CD4-positive, alpha-beta memory T cell (primary cell): ENCODE measurements at regions not wholly inside any gene's neighbourhood (a gene's known extent, or its start where the extent isn't known, plus 50 kb on each side); places are given as distances from the start of the nearest gene placed in this dataset.

Experiments used
- CTCF ChIA-PET: fragments of 350-600 bp; sonication (Branson Sonifier 250); formaldehyde crosslinking; loops from one replicate; lab custom pipeline; 2021; ENCODE audit warnings: inconsistent platforms; ENCODE audit not compliant: partially characterized antibody; lab: Charles Lee
- POLR2A ChIA-PET: fragments of 350-600 bp; sonication (Branson Sonifier 250); formaldehyde crosslinking; loops from one replicate; lab custom pipeline; 2021; ENCODE audit not compliant: partially characterized antibody; lab: Charles Lee
- DNase-seq, 5 donors: peaks; one replicate each; pipeline versions ENCODE4 v3.0.0 to v3.0.0-alpha.2; 2020 to 2022; ENCODE audit warnings: mixed read lengths in 1 of 5
- H3K27ac ChIP-seq: one replicate; pipeline ENCODE4 v1.7.0; 2013; ENCODE audit warnings: low read depth, low read length
- H3K27me3 ChIP-seq: 2 replicates; pipeline ENCODE4 v1.7.0; 2013; ENCODE audit warnings: mild to moderate bottlenecking, low read length, moderate library complexity; ENCODE audit not compliant: insufficient read depth
- H3K36me3 ChIP-seq: 2 replicates; pipeline ENCODE4 v1.7.0; 2013; ENCODE audit warnings: mild to moderate bottlenecking, low read length, moderate library complexity; ENCODE audit not compliant: insufficient read depth
- H3K4me1 ChIP-seq: 2 replicates; pipeline ENCODE4 v1.7.0; 2013; ENCODE audit warnings: mild to moderate bottlenecking, low read length, moderate library complexity; ENCODE audit not compliant: insufficient read depth
- H3K4me3 ChIP-seq, 2 donors: one replicate each; pipeline ENCODE4 v1.7.0; 2013; ENCODE audit warnings: low read length in 2 of 2, mild to moderate bottlenecking in 1 of 2
- H3K9me3 ChIP-seq, 2 donors: one replicate each; pipeline ENCODE4 v1.7.0; 2013; ENCODE audit warnings: low read length in 2 of 2, control low read depth in 1 of 2; ENCODE audit not compliant: control insufficient read depth in 1 of 2
- H3K27ac Mint-ChIP-seq, 7 donors: one replicate each; pipeline ENCODE4 v1.8.0; 2020 to 2021; ENCODE audit warnings: mixed read lengths in 7 of 7, mild to moderate bottlenecking in 6 of 7, inconsistent platforms in 3 of 7, moderate library complexity in 3 of 7
- H3K27me3 Mint-ChIP-seq, 2 donors: one replicate each; pipeline ENCODE4 v1.8.0; 2020 to 2021; ENCODE audit warnings: mixed read lengths in 2 of 2
- H3K36me3 Mint-ChIP-seq, 2 donors: one replicate each; pipeline ENCODE4 v1.8.0; 2020 to 2021; ENCODE audit warnings: mixed read lengths in 2 of 2, inconsistent platforms in 1 of 2, mild to moderate bottlenecking in 1 of 2
- H3K4me1 Mint-ChIP-seq, 4 donors: one replicate each; pipeline ENCODE4 v1.8.0; 2020 to 2021; ENCODE audit warnings: mixed read lengths in 4 of 4, mild to moderate bottlenecking in 1 of 4
- H3K4me3 Mint-ChIP-seq, 8 donors: one replicate each; pipeline ENCODE4 v1.8.0; 2020 to 2021; ENCODE audit warnings: mixed read lengths in 8 of 8, mild to moderate bottlenecking in 7 of 8, moderate library complexity in 6 of 8, inconsistent platforms in 3 of 8
- H3K9me3 Mint-ChIP-seq, 8 donors: one replicate each; pipeline ENCODE4 v1.8.0; 2020 to 2021; ENCODE audit warnings: mixed read lengths in 8 of 8, mild to moderate bottlenecking in 5 of 8, inconsistent platforms in 3 of 8, moderate library complexity in 1 of 8
- intact Hi-C: fragments of 100-400 bp; cut with micrococcal nuclease; formaldehyde crosslinking; loops from one replicate; pipeline ENCODE4 v1.15.1; 2023

- H3K4me1 ChIP-seq, result peaks cover 25% of the 10 kb centered on the region
- POLR2A ChIA-PET, result no interaction called here
Measured at GRCh38 chr1:110779636-110780035, 93.3 kb upstream of the CD53 start.

GRCh38 chr1:110778821-110779220, 94.1 kb upstream of the CD53 start:
- no peak for DNase-seq
- Mint-ChIP-seq H3K27ac (peak overlapping the region in 1 of 7 donors; percentile 39), H3K4me3 (no peak overlapping the region), H3K4me1 (peaks cover 18 to 31% (median 22%) of the 10 kb centered on the region in 4 donors), H3K27me3 (peaks cover 0 to 1% of the 10 kb centered on the region in 2 donors), H3K36me3 (no peaks in the 10 kb centered on the region), H3K9me3 (no peaks in the 10 kb centered on the region)
- intact Hi-C loops, result no loop called here
- ChIA-PET POLR2A (no interaction called here), CTCF (interaction anchor here (1.5 to 10.1 kb wide), 7 partner anchors 9 to 251 kb away, joined by 3 to 175 read pairs (median 16); partner anchors contain the start of gene KCNA2)
- peaks cover 16% of the 10 kb centered on the region for H3K4me1 ChIP-seq
- no peaks in the 10 kb centered on the region for H3K36me3 ChIP-seq
- no peak overlapping the region for H3K27ac ChIP-seq
- H3K4me3 ChIP-seq, result no peak overlapping the region
- no peaks in the 10 kb centered on the region for H3K27me3 ChIP-seq
- H3K9me3 ChIP-seq, result no peaks in the 10 kb centered on the region

More at GRCh38 chr1:110779636-110780035, 93.3 kb upstream of the CD53 start:
- H3K9me3 Mint-ChIP-seq, result no peaks in the 10 kb centered on the region
- Histone ChIP-seq H3K27me3 (no peaks in the 10 kb centered on the region), H3K9me3 (no peaks in the 10 kb centered on the region), H3K27ac (no peak overlapping the region), H3K36me3 (no peaks in the 10 kb centered on the region), H3K4me3 (no peak overlapping the region)
- H3K27me3 Mint-ChIP-seq, result peaks cover 0 to 1% of the 10 kb centered on the region in 2 donors
- H3K27ac Mint-ChIP-seq, result no peak overlapping the region
- H3K4me3 Mint-ChIP-seq, result no peak overlapping the region
- DNase-seq, result no peak
- H3K4me1 Mint-ChIP-seq, result peaks cover 22 to 39% (median 28%) of the 10 kb centered on the region in 4 donors
- H3K36me3 Mint-ChIP-seq, result no peaks in the 10 kb centered on the region
- CTCF ChIA-PET, result interaction anchor here (0.7 to 10.1 kb wide), 19 partner anchors 7 to 1031 kb away, joined by 3 to 175 read pairs (median 6); partner anchors contain the start of genes KCNA2 and KCNC4
- intact Hi-C loops, result loop anchor here (5.0 kb wide), 1 partner anchor 553 kb away; no protein-coding TSS in a partner anchor

GRCh38 chr1:110777228-110777627, 95.7 kb upstream of the CD53 start:
- Mint-ChIP-seq H3K4me3 (no peak overlapping the region), H3K36me3 (no peaks in the 10 kb centered on the region), H3K27ac (no peak overlapping the region), H3K27me3 (peaks cover 0 to 4% of the 10 kb centered on the region in 2 donors), H3K4me1 (peaks cover 5 to 16% (median 9%) of the 10 kb centered on the region in 4 donors), H3K9me3 (no peaks in the 10 kb centered on the region)
- Histone ChIP-seq H3K9me3 (no peaks in the 10 kb centered on the region), H3K27ac (no peak overlapping the region), H3K4me1 (peaks cover 5% of the 10 kb centered on the region), H3K27me3 (no peaks in the 10 kb centered on the region), H3K36me3 (no peaks in the 10 kb centered on the region), H3K4me3 (no peak overlapping the region)
- DNase-seq, result no peak
- intact Hi-C loops, result no loop called here
- ChIA-PET POLR2A (no interaction called here), CTCF (interaction anchor here (1.0 to 9.1 kb wide), 2 partner anchors 12 to 159 kb away, joined by 4 to 175 read pairs; no protein-coding TSS in a partner anchor)

- H3K4me1 ChIP-seq, result no peaks in the 10 kb centered on the region
- POLR2A ChIA-PET, result no interaction called here
- H3K9me3 Mint-ChIP-seq, result no peaks in the 10 kb centered on the region
- intact Hi-C loops, result no loop called here
- no peaks in the 10 kb centered on the region for H3K9me3 ChIP-seq
- CTCF ChIA-PET, result interaction anchor here (0.9 to 1.5 kb wide), 5 partner anchors 8 to 155 kb away, joined by 4 to 7 read pairs (median 4); no protein-coding TSS in a partner anchor
- no peak overlapping the region for H3K4me3 Mint-ChIP-seq
- peaks cover 0 to 6% (median under 1%) of the 10 kb centered on the region in 4 donors for H3K4me1 Mint-ChIP-seq
- H3K27me3 Mint-ChIP-seq, result peaks cover 3 to 4% of the 10 kb centered on the region in 2 donors
- no peaks in the 10 kb centered on the region for H3K36me3 ChIP-seq
- no peak overlapping the region for H3K27ac ChIP-seq
- no peak overlapping the region for H3K27ac Mint-ChIP-seq
- no peaks in the 10 kb centered on the region for H3K36me3 Mint-ChIP-seq
- no peaks in the 10 kb centered on the region for H3K27me3 ChIP-seq
- no peak for DNase-seq
- H3K4me3 ChIP-seq, result no peak overlapping the region
Measured at GRCh38 chr1:110774398-110774797, 98.5 kb upstream of the CD53 start.

GRCh38 chr1:110773813-110774212, 99.1 kb upstream of the KCNA3 start:
- peaks cover 0 to 2% (median 0%) of the 10 kb centered on the region in 4 donors for H3K4me1 Mint-ChIP-seq
- ChIA-PET CTCF (interaction anchor here (0.9 to 1.4 kb wide), 3 partner anchors 8 to 155 kb away, joined by 4 read pairs; no protein-coding TSS in a partner anchor), POLR2A (no interaction called here)
- no peaks in the 10 kb centered on the region for H3K9me3 Mint-ChIP-seq
- no peaks in the 10 kb centered on the region for H3K27me3 ChIP-seq
- DNase-seq, result no peak
- intact Hi-C loops, result no loop called here
- peaks cover 3 to 7% of the 10 kb centered on the region in 2 donors for H3K27me3 Mint-ChIP-seq
- H3K27ac ChIP-seq, result no peak overlapping the region
- H3K36me3 ChIP-seq, result no peaks in the 10 kb centered on the region
- no peak overlapping the region for H3K4me3 Mint-ChIP-seq
- H3K36me3 Mint-ChIP-seq, result no peaks in the 10 kb centered on the region
- H3K4me3 ChIP-seq, result no peak overlapping the region
- no peak overlapping the region for H3K27ac Mint-ChIP-seq
- no peaks in the 10 kb centered on the region for H3K4me1 ChIP-seq
- H3K9me3 ChIP-seq, result no peaks in the 10 kb centered on the region

GRCh38 chr1:110771245-110772022, 96.7 kb upstream of the KCNA3 start:
- H3K4me3 ChIP-seq, result no peak overlapping the region
- no peak for DNase-seq
- H3K27ac ChIP-seq, result no peak overlapping the region
- Mint-ChIP-seq H3K36me3 (no peaks in the 10 kb centered on the region), H3K4me3 (no peak overlapping the region), H3K27ac (no peak overlapping the region), H3K9me3 (no peaks in the 10 kb centered on the region), H3K4me1 (no peaks in the 10 kb centered on the region), H3K27me3 (peaks cover 9 to 14% of the 10 kb centered on the region in 2 donors)
- H3K36me3 ChIP-seq, result no peaks in the 10 kb centered on the region
- H3K4me1 ChIP-seq, result no peaks in the 10 kb centered on the region
- ChIA-PET CTCF (interaction anchor here (1.0 to 1.9 kb wide), 3 partner anchors 9 to 221 kb away, joined by 4 to 10 read pairs (median 9); no protein-coding TSS in a partner anchor), POLR2A (no interaction called here)
- H3K9me3 ChIP-seq, result no peaks in the 10 kb centered on the region
- intact Hi-C loops, result no loop called here
- H3K27me3 ChIP-seq, result no peaks in the 10 kb centered on the region

GRCh38 chr1:110770832-110771231, 96.1 kb upstream of the KCNA3 start:
- ChIA-PET POLR2A (no interaction called here), CTCF (interaction anchor here (1.4 to 1.5 kb wide), 2 partner anchors 151 to 215 kb away, joined by 4 to 10 read pairs; no protein-coding TSS in a partner anchor)
- intact Hi-C loops, result no loop called here
- Mint-ChIP-seq H3K4me1 (peaks cover 0 to 4% (median 2%) of the 10 kb centered on the region in 4 donors), H3K27ac (no peak overlapping the region), H3K9me3 (no peaks in the 10 kb centered on the region), H3K27me3 (peaks cover 9 to 15% of the 10 kb centered on the region in 2 donors), H3K36me3 (no peaks in the 10 kb centered on the region), H3K4me3 (no peak overlapping the region)
- Histone ChIP-seq H3K4me1 (peaks cover 2% of the 10 kb centered on the region), H3K9me3 (no peaks in the 10 kb centered on the region), H3K4me3 (no peak overlapping the region), H3K36me3 (no peaks in the 10 kb centered on the region), H3K27me3 (no peaks in the 10 kb centered on the region), H3K27ac (no peak overlapping the region)
- DNase-seq, result no peak
